ENCODE measurements at regions not wholly inside any gene's neighbourhood (a gene's known extent, or its start where the extent isn't known, plus 50 kb on each side); places are given as distances from the start of the nearest gene placed in this dataset.
A peak's percentile ranks its signal among the peaks of the same experiment; 100 is the strongest.

DNA sequence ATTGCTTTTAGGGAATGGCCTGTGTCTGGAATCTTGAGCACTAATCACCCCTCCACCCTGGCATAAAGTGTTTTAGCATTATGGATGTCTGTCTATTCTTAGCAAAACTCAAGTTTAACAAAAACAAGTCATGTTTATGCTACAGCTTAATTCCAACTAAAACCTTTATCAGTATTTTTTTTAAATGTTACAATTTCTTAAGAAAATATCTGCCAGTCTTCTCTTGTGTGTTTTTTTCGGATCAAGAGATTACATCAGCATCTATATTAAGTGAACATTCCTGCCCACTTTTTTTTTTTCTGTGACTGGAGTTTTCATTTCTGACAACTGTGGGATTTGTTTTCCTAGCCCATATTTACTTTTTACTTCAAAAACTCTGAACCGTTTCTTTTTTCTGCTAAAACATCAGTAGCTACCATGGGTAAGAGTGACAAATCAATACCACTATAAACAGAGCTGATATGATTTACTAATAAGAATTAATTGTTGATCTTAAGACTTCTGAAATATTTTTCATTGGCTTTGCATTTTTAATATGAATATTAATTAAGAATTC, 94.3 kb downstream of the EDN1 start:
- no peak for DNase-seq

DNA sequence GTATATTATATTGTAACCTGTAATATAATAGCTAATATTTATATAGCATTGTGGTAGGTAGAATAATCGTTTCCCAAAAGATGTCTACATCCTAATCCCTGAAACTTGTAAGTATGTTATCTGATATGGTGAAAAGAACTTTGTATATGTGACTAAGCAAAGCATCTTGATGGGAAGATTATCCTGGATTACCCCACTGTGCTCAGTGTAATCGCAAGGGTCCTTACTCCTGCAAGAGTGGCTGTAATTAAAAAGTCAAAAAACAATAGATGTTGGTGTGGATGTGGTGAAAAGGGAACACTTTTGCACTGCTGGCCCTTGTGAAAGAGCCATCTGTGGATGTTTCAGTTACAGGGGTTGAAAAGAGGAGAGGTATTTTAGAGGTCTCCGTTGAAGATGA, 95.2 kb downstream of the EDN1 start:
- DNase-seq, result no peak

DNA sequence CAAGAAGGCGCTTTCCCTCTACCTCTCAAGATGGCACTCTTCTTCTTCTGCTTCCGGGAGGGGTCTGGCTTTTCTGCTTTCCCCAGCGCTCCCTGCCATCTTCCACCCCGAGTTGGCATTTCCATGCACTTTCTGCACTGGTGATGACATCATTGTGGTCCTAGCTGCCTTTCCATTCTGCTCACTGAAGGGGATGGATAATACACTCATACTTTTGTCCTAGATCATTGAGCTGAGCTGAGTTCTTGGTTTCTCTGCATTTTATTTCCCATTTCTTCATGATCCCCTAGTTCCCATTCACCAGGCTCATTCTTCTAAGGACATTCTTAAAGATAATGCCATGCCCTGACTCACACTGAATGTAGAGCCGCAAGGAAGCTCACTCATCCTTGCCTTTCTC, 96.7 kb downstream of the EDN1 start:
- DNase-seq, result no peak

DNA sequence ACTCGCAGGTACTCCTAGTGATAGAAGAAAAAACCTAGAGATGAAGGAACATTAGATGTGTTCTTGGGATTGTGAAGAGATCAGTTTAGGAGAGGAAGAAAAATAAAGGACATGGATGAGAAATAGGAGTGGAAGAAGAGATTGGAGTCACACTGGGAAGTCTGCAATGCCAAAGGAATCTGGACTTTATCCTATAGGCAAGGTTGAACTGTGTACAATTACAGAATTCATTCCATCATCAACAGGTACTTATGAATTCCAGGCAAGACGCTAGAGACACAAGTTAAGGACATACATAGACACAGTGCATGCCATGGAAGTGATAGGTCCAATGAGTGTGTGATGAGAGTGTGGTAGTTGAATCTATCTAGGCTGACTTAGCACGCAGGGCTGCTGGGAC, 101.3 kb downstream of the EDN1 start:
- DNase-seq, result no peak

DNA sequence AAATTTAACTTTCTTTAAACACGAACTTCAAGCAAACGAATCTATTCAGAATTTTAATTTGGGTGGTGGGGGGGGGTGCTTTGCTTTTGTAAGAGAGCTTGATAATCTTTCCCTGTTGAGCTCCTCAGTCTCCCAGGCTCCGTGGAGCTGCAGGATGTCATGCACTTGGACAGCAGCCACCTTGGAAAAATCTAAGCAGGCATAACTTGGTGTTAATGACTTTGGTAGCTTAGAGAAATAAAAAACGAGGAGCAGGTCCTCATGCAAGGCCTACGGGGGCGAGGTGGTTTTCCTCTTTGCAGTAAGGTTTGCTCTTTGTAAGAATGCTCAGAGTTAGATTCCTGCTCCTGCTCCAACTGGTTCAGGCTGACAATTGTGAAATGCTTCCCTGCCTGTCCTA, 102.3 kb downstream of the EDN1 start:
- no peak for DNase-seq

DNA sequence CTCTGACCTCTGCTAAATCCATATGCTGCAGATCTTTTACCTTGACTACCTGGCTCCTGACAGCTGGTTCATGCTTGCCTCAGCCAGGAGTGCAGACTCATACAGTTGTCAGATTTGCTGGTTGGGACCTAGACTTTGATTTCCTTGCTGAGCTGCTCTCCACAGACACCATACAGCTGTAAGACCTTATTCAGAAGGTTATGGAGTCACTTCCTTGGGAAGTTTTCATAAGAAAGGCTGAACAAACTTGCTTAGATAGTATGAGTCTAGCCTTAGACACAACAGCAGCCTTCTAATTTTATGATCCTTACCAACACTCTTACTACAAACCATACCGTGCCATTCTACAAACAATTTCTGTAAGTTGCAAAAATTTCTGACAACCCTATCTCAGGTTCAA, 102.9 kb downstream of the EDN1 start:
- DNase-seq, result no peak

DNA sequence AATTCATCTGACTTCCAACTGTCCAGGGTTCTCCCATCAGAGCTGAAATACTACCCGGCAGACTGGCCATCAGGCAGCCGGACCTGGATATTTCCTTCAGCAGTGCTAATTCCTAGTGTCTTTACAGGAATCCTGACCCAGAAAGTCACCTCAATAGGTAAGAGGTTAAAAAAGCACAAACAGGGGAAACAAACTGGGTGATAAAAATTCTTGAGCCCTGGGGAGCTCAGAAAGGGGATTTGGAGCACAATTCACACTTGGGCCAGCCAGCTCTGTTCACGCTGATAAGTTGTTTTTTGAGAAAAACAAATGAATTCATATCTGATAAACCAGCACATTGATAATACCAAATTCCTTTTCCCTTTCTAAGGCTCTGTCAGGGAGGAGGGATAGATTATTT, 104.0 kb downstream of the EDN1 start:
- DNase-seq, result no peak

DNA sequence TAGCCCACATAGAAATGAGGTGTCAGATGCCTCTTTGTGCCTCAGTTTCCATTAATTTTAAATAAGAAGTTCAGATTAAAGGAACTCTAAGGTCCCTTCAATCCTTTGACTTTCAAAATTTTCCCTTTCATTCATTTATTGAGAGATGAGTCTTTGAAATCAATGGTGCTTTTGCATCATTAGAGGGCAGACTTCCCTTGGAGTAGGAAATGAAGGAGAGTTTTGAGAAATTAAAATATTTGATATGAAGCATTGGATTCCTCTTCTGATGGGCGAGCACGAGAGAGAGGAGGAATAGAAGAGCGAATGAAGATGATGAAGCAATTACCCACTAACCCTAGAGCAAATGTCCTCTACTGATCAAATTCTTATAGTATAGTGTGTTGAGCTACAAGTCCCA, 105.7 kb downstream of the EDN1 start:
- no peak for DNase-seq

DNA sequence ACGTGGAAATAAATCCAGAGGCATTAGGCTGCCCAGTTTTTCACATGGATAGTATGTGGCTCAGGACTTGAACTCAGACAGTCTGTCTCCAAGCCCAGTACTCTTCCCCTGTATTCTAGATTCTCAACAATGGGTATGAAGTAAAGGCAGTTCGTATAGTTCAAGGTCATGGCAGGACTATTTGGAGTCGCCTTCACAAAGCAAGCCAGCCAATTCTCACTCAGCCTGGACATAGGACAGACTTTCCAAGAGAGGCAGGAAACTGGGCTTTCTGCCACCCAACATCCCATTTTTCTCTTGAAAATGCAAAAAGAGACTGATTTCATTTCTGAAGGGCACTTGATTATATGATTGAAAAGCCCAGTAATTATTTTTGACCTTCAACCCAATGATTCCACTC, 111.0 kb downstream of the EDN1 start:
- no peak for DNase-seq

DNA sequence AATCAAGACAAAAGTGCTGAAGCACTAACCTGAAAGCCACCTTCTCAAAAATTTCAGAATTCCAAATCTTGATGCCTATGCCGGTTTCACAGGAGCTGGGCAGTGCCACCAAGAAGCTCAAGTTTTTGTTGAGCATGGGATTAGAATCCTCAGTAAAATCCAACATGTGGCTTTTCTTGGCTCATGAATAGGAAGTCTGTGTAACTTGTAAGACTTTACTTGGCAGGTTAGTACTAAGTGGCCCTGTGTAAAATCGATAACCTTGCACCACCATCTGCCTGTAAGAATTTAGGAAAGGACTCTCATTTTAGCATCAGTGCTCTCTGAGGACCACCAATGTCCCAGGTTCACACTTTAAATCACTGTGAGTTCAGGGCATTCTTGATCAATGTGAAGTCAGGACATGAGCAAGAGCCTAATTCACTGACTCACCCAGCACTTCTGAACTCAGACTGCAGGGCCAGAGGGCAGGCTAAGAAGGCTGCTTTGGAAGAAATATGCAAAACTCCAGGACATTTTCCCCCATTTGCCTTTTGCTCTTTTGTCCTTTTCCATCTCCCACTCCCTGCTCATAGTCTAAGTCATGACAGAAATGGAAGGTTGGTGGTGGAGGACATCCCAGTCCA, 113.2 kb downstream of the EDN1 start:
- no peak for DNase-seq

DNA sequence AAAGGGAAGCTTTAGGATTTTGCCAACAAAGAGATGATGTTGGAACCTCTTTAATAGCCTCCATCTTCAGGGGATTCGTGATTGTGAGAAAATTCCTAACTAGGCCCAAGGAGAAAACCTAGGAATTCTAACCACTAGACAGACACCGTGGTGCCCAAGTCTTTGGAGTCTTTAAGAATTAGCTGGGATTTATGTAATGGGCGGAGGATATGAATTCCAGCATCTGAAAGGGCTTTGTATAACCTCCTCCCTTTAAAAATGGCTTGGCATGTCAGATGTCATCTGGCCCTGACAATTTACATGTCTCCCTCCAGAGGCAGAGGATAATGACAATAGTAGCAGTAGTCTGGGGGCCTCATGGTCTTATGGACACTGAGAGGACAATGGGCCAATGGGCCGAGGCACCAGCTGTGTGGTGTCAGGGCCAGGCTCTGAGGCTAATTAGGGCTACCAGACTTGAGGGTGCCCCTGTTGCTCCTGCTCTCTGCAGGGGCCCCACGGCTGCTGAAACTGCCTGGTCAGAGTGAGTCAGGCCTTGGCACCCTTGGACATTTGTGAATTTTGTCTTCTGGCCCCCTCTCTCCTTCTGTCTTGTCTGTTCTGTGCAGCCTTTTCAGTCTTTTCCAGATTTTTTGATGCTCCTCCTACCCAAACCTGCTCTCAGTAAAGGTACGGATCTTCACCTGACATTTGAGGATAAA, 113.9 kb downstream of the EDN1 start:
- no peak for DNase-seq

DNA sequence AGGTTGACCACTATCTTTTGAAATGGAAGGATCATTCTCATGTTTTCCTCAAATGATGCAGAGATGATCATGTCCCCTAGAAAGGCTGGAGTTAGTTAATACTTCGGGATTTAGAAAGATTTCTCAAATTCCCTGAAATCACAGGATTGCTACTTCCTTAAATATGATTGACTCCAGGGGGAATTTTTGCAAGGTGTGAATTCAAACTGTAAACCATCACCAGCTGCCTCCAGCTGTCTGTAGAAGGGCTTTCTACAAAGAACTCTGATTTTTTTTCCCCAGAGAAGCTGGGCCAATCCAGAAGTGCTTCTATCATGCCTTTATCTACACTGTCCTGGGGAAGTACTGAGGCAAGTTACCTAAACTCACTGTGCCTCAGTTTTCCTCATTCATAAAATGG, 114.5 kb downstream of the EDN1 start:
- no peak for DNase-seq

DNA sequence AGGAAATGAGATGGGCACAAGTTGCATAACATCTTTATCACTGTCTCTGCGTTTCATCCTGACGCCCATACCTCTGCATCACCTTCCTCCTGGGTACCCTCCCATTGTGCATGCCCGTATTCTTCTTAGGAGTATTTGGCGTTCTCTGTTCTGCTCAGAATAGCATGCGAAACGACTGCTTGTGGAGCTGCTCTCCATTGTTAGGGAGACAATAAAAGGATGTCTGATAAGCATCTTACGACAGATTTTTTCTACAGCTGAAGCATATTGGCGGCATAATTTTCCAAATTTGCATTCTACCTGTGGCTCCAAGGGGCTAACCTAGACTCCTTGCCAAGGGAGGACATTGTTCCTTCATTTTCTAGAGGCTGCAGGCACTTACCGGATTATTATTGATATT, 118.6 kb downstream of the EDN1 start:
- DNase-seq, result no peak

DNA sequence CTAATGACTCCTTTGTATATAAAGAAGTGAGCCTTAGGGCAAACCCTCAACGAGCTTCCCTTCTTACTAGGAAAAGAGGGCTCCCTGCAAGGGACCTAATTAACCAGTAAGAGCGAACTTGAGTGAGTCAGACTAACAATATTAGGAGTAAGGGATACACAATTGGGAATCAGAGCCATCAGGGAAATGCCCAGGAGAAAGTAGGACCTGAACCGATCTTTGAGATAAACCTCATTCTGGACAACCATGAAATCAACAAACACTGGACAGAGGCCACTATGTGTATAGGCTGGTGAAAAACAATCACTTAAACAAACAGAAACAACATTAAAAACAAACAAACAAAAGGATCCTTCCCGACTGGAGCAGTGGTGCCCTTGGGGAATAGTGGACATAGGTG, 120.8 kb downstream of the EDN1 start:
- DNase-seq, result no peak

DNA sequence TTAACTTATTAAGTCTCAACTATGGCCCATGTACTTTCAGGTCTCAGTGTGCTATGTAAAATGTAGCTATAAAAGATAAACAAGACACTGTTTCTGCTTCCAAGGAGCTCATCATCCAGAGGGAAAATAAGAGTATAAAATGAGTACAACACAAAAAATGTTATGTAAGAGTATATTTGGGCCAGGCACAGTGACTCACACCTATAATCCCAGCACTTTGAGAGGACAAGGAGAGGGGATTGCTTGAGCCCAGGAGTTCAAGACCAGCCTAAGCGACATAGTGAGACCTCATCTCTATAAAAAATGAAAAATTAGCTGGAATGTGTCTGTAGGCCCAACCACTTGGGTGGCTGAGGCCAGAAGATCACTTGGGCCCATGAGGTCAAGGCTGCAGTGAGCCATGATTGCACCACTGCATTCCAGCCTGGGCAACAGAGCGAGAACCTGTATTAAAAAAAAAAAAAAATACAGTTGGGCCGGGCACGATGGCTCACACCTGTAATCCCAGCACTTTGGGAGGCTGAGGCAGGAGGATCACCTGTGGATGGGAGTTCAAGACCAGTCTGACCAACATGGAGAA, 124.0 kb downstream of the EDN1 start:
- no peak for DNase-seq

DNA sequence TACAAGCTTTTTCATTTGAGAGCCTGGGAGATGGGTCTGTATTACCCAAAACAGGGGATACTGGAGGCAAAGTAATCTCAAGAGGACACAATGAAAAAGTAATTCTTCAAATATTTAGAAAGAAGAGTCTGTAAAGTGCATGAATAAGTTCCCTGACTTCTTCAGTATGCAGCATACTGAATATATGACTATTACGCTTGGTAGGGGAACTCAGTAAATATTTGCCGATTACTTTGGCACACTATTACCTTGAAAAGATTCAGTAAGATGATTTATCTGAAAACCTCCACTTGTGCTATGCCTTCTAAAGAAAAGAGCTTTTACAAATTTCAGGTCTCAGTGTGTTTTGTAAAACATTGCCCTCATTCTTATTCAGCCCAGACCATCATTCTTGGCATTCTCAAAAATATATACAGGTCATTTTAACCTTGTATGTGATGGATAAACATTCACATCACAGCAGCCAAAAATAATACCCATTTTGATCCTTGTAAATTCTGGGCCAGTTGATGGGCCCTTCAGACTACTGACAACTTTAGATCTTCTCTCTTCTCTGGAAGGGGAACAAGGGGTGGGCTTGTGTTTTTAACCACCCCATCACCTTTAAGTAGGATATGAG, 125.9 kb downstream of the EDN1 start:
- DNase-seq, result no peak

DNA sequence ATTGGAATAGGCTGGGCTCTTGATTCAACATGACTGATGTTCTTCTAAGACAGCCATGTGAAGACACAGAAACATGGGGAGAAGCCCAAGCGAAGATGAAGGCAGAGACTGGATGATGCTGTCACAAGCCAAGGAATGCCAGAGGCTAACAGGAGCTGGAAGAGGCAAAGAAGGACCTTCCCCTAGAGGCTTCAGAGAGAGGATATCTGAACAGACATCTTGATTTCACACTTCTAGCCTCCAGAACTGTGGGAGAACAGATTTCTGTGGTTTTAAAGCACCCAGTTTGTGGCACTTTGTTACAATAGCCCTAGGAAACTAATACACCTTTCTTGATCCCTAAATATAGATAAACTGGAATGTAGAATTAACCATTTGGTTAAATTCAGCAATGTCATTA, 127.0 kb downstream of the EDN1 start:
- DNase-seq, result no peak

DNA sequence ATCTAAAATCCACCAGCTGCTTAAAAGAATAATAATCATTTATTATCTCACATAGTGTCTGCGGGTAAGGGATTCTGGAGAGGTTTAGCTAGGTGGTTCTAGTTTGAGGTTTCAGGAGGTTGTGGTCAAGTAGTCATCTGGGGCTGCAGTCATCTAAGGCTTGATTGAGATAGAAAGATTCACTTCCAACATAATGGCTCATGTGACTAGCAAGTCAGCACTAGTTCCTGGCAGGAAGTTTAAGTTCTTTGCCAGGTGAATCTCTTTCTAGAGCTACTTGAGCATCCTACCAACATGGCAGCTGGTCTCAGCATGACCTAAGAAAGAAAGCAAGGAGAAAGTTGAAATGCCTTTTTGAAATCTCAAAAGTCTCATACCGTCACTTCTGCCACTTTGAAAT, 128.8 kb downstream of the EDN1 start:
- DNase-seq, result no peak

DNA sequence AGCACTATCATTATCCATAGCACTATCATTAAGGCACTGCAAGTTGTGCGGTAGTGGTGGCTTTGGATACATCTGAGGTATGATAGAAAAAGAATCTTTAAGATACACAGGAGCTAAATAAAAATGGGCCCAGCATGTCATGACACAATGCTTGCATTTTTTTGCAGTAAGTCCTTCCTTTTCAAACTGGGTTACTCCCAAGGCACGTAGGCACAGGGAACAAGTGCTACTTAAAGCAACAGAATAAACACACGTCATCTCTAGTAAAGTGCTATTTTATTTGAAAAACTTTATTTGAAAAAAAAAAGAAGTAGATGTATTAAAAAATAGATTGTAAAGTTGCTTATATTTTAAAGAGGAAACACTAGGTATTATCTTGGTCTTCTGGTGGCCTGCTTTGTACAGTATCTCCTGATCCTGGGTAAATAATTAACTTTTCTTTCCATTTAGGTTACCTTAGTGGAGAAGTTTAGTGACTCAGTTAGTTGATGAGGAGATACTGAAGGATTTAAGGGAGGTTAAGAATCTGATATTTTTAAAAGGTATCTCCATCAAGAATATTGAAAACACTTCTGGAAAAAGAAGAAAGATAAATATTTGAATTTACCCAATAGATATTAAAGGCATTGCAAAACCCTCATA, 129.6 kb downstream of the EDN1 start:
- no peak for DNase-seq

DNA sequence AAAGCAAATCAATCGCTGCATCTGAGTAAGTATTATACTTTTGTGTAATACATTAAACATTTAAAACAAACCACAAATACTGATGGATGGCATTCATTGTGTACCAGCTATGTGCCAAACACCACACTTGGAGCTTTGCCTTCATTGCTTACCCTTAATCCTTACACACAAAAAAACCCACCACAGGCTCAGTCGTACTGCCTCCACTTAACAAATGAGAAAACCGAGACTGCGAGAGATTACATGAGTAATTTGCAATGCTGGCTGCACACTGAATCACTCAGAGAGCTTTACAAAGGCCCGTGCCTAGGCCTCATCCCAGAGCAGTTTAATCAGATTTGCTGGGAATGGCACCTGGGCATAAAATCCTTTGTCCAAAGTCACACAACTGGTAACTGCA, 130.5 kb downstream of the EDN1 start:
- no peak for DNase-seq

DNA sequence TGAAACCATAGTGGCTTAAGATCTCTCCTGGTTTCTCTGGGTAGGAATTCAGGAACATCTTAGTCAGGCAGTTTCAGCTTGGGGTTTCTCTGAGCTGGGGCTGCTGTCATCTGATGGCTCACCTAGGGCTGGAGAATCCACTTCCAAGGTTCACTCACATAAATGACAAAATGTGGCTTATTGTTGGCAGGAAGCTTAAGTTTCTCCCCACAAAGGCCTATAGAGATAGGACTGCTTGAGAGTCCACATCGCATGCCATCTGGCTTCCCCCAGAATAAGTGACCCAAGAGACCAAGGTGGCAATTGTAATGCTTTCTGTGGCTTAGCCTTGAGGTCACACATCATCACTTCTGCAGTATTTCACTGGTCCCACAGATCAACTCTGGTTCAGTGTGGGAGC, 131.4 kb downstream of the EDN1 start:
- no peak for DNase-seq

DNA sequence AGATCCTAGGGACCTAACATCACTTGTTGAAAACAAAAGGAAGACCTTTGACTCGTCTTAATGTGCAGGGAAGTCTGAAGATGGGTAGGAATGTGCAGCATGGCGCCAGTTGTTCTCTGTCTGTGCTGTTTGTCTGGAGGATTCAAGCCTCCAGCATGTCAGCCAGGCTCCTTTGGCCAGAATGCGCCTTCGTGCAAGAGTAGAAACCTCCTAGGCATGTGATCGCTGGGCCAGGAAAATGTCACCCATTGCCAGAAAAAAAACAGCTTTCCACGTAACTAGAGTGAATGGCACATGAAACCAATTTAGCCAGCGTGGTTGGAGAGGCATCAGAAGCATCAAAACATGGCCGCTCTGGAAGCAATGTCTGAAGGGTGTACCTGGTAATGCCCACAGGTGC, 132.7 kb downstream of the EDN1 start:
- no peak for DNase-seq

DNA sequence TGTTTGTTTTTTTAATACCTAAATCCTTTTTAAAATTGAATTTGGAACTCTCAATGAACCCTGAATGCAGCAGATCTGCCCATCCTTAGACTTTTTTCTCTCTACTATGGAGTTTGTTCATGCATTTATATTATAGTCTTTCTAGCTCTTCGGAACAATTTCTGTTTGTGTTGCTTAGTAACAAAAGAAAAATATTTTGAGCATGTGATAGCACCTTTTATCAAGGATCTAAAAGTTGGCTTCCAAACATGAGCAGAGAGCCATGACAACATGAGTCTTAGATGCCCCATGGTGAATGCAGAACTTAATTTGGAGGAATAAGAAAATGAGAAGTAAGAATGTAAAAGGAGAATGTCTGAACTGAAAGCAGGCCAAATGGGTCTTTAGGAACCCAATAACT, 133.7 kb downstream of the EDN1 start:
- no peak for DNase-seq

DNA sequence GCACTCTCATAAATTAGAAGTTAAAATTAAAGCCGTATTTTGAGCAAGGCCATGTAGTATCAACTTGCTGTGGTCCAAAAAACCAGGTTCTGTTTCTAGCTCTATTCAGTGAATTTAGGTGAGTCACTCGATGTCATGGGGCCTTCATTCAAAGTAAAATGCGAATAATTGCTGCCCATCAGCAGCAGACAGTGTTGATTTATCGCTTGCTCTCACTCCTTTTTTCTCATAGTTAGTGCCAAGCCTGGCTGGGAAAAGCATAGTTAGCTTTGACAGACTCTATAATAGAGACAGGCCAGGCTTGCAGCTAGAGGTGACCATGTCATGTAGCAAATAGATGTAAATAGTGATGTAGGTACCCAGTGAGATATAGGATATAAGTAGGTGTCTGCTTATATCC, 136.0 kb downstream of the EDN1 start:
- DNase-seq, result peak in 1 of 3 experiments; percentile 12
